NCI-H1417 (cell line): ENCODE measurements at regions not wholly inside any gene's neighbourhood (a gene's known extent, or its start where the extent isn't known, plus 50 kb on each side); places are given as distances from the start of the nearest gene placed in this dataset.

Source experiments
- DNase-seq, 3 experiments: peaks; one replicate each; lab custom pipeline; 2025; lab: John Stamatoyannopoulos, UW

DNA sequence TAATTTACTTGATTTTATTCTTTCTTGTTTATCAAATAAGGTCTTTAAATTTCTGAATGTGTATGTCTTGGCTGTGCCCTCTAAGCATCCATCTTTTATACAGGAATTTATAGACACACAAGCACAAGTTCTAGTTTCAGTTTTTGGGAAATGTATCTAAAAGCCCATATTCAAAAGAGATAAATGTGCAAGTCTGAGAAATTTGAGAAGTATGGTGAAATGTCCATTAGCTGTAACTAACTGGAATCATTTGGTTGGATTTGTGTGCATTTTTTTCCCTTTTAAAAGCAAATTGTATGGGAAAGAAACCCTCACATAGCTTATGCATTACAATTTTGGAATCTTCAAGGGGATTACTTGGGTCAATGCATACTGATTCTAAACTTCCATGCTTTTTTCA lies 532.0 kb downstream of the KLF5 start:
- DNase-seq: no peak

DNA sequence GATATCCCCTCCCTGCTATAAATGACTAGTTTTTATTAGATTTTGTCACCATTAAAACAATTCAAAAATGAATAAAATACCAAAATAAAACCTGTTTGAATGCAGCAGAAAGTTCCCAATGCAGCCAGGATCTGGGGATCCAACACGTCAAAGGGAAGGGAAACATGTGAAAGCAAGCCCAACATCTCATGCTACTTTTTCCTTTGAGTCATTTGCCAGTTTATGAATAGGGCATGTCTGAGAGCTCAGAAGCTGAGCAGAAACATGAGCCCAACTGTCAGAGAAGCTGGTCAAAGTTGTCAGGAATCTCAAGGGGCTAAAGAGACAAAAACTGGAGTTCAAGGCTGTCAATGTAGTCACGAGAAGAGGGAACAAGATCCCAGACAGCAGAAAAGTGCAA lies 526.4 kb downstream of the KLF5 start:
- no peak for DNase-seq

DNA sequence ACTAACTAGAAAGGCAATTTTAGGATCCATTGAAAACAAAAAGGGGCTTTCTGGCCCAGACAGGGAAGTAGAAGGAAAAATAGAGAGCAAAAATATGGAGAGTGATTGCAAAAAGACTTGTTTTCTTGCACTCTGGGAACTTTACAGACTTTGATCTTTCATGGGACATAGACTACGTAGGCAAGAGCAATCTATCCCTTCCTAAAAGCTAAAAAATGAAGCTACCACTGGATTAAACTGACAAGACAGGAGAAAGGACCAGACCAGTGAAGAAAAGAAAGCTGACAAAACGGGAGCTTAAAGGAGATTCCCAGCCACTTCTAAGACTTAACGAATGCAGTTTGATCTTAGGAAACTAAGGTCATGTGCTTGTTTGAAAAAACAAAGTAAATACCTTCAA lies 524.5 kb downstream of the KLF5 start:
- no peak for DNase-seq

DNA sequence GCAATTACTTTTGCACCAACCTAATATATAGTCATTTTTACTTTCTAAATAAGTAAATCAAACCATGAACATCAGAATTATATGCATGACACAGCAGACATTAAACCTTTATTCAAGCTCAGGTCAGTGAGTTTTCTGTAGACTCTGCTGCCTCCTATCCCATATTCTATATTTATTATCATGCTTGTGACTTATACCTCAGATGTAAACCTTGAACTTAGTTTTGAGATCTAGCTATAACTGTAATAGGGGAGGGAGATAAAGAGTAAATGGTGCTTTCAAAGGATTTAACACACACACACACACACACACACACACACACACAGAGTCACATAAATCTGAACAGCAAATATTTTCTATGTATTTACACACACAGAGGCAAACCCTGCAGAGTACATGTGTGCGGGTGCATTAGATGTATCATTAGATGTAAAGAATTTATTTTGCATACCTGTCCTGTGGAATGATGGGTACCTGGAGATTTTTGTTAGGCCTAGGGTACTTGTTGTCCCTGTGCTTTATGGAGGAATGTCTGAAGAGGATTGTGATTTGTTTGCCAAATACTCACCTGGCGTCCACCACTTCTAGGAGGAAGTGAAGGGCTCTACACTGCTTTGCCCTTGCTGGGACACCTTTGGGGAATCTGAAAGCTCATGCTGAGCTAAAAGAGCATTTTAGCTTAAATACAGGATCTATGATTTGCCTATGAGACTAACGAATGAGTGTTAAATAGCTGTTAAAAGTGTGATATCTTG lies 521.9 kb downstream of the KLF5 start:
- DNase-seq: no peak

DNA sequence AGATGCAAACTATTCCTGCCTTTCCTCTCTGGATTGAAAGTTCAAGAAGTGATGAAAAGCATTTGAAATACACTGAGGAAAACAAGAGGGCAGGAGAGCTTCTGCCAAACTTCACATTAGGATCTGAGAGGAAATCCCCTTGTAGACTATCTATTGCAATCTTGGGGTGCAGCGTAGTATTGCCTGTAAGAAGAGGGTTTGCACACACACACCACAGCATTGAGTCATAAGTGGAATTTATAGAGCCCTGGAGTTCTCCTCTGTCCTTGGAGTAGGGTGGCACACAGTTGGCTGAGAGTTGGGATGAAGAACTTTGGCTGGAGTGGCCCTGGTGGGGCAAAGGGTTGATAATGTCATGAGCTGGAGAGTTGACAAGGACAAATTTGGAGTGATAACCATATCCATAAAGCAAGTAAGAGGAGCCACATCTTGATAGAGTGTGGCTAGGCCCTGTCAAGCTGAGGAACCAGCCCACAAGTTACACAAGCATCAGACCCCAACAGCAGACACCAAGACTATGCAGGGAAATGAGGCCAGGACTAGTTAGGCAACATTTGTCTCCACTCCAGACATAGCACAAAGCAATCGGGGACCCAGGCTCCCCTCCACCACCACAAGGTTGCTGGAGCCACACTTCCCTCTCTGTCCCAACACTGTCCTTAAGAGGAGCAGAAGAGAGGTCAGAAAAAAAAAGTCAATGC lies 520.9 kb downstream of the KLF5 start:
- DNase-seq: no peak

DNA sequence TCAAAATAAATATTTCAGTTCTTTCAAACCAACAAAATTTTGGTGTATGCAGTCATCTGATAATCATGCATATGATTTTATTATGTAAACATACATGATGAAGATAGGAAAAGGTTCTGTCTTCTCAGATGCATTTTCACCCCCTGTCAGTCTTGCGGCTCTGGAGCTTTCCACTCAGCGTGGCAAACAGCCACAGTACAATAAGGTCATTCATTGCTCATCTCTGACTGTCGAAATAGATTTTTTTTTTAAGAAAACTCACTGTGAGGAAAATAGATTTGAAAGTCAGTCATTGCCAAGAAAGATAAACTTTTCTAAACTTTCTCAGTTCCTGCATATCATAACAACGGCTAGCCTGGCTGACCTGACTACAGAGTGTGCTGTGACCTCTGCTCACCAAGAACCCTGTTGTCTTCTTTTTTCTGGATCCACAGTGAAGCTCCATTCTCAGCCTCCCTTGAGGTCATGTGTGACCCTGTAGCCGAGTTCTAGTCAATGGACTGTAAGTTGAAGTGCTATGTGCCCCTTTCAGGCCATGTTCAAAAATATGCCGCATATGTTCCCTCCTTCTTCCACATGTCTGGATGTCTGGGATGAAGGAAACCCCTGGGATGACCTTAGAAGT lies 519.6 kb downstream of the KLF5 start:
- DNase-seq: no peak

DNA sequence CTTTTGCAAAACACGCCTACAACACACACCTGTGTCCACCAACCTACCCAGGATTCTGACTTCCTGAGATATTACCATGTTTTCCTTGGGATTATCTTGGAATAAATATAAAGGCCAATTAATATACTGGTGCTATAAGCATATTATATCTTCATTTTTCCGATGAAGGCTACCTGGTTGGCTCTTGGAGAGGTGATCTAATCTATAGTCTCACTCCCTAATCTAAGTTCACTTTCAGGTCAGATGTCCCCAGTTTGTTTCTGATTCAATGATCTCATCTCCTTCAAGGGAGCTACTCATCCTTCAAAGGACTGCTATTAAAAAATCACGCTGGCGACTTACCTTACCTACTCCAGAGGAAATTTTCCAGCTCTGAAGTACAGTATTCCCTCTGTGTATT lies 517.5 kb downstream of the KLF5 start:
- no peak for DNase-seq

DNA sequence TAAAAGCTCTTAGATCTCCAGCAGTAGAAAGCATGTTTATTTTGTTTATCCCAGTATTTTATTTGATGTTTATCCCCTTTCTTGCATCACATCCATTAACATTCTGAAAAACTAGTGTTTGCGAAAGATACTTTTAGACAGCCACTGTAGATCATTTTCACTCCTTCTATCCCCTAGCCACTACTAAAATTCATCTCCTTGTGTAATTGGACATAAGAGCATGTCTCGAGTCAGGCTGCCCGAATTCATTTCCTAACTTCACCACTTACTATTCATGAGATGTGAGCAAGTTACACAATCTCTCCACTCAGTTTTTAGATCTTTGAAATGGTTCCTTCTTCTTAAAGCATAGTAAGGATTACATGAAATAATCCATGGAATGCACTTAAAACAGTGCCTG lies 514.0 kb downstream of the KLF5 start:
- DNase-seq: no peak

DNA sequence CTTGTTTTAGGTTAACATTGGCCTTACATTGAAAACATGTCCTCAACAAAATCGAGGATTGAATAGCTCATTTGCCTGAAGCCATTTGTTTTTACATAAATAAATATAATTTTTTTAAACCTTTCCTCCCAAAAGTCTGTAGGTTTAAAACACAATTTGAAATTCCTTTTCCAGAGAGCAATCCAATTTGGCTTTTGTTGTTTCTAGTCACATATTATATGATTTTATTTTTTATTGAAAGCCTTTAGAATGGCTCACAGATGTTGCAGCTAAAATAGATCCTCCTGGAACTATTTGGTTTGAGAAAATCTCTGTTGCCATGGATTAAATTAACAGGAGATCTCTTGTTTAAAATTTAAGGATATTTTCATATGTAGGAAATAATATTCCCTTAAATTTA lies 512.6 kb downstream of the KLF5 start:
- no peak for DNase-seq

DNA sequence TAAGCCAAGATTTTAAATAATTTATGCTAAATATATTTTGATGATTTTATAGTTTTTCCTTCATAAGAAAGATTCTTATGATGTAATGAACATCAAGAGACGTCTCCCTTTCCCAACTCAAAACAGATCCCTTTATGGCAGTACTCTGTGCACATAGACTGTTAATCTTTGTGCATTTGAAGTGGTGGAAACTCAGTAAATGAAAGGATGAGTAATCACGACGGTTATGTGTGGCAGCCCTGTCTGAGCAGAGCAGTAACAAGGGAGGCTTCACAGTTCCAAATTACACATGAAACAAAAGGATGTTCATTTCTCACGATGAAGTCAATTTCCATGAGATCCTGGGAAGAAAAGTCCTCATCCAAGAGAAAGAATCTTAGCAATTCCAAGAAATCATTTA lies 498.1 kb downstream of the KLF5 start:
- DNase-seq: no peak

DNA sequence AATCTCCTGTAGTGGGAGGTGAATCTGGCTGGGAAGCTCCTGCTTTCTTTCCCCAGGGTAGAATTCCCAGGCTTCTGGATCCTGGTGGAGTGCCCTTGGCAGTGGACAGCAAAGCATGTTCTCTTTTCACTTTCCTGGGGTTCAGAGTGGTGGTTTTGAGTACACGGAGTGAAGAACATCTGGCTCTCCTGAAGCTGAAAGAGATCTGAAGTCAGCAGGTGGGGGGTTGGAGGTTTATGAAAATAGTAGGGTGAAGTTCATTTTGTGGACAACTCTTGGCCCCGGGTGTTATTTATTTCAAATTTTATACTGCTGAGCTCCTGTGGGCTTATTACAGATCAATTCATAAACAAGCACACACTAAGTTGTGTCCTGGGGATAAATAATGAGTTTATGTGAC lies 497.3 kb downstream of the KLF5 start:
- DNase-seq: peak in 1 of 3 experiments; percentile 75

DNA sequence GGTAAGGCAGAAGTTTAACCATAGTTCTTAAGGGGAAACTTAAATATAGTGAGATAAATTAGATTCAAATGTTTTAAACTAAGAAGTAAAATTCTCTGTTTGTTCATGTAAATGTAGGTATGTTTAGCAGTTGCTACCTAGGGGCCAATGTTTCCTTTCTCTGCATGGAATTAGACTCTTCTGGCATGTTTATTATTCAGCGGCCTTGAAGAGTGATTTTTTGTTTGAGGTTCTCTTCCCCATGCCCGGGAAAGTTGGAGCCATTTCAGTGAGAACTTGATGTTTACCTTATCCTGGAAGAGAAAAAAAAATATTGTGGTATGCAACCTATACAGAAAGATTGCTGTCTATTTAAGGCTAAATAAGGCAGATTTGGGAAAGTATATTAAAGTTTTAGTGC lies 492.9 kb downstream of the KLF5 start:
- DNase-seq: no peak

DNA sequence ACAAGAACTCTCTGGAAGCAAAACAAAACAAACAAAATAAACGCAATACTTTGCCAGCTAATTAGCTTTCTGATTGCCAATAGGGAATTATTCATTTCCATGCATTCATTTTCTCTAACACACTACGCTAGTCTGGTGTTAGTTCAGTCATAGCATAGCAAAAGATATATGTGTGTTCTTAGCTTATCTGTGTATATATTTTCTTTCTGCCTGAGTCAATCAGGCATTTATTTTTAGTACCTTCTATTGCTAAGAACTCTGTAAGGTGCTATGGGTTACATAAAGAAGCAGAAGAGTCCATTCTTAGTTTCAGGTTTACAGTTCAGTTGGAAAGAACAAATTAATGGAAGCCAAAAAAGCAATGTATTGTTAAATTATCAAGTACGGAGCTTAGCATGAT lies 490.9 kb downstream of the KLF5 start:
- no peak for DNase-seq

DNA sequence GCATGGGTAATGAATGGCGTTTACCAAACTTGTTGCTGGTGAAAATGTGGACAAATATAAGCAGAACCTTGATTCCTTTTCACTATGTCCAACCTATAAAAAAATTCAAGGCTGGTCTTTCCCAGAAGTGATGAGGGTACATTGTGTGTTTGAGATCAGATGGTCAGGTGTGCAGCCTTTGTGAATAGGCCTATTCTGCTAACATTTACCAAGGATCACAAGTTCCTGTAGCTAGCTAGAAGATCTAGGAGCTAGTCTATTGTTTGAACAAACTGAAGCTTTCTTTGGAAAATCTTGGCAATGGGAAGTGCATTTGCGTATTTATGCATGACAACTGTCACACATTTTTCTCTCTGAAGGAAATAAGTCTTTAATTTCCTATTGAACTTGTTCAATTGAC lies 489.6 kb downstream of the KLF5 start:
- DNase-seq: no peak

DNA sequence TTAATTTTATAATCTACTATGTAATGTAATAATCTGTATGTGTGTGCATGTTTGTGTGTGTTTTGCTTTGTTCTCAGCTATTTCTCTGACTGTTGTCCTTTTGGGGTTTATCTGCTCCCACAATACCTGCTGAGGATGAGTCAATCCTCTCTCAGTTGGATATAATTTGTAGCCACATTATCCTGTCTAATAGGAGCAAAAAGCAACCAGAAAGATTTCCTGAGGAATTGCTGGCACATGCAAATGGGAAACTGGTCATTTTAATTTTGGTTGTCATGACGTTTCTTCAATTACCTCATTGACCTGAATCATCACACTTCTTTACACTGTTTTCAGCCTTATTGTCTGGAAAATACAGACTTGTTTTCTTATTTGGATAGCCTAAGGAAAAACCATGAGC lies 488.4 kb downstream of the KLF5 start:
- peak in 1 of 3 experiments; percentile 34 for DNase-seq

DNA sequence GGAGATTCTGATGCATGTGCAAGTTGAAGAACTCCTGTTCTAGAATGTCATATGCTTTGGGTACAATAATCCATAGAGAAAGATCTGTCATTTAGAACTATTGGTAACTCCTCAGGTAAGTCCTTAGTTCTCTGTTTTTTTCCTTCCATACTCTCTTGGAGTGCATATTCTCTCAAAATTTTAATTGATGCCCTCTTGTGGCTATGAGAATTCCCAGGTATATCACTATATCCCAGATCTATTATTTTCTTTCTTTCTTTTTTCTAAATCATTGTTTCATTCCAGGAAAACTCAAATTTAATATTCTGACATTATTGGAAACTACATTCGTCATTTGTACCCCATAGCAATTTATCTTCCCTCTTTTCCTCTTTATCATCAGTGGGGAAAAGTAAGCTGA lies 485.4 kb downstream of the KLF5 start:
- no peak for DNase-seq

DNA sequence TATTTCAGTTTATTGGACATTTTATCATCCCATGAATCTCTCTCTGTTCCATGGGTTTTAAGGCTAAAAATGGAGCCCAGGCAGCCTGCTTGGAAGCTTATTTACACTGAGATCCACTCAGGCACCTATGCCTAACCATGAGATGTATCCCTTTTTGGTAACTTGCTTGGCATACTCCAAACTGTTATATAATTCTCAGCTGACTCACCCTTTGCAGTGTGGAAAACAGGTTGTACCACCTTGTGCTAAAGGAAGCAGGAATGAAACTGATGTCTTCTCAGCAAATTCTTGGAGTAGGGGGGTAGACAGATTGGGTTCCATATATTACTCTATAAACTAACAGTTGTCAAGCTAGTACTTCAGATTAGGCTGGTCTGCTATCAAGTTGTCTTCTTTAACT lies 483.6 kb downstream of the KLF5 start:
- DNase-seq: no peak

DNA sequence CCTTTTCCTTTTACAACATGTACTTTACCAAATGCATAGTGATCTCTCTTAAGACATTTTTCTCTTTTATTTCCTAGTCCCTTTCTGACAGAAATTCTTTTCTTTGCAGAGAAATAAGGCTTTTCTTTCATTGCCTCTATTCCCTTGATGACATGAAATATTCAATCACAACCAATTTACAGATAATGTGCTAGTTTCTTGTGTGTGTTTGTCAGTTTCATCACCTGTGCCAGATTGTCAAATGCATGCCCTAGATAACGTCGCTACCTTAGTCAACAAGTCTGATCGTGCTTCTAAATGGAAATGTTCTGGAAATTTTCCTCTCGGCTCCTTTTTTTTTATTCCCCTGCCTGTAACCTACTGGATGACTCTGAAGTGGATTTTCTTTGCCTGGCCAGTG lies 478.1 kb downstream of the KLF5 start:
- no peak for DNase-seq

DNA sequence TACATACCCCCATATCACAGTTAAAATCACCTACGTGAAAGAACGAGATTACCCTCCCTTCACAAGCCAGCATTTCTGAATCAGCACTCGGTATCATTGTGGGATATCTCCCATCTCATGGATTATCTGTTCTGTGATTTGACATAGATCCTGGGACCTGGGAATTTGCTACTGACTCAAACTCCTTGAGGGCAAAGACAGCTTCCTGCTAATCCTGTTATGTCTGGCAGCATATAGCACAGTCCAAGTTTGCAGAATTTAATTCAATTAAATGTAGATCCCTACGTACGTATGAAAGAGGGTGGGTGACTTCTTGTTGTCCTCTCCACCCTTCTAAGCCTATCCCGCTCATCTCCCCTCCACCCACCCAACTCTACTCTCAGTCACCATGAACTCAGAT lies 476.5 kb downstream of the KLF5 start:
- no peak for DNase-seq

DNA sequence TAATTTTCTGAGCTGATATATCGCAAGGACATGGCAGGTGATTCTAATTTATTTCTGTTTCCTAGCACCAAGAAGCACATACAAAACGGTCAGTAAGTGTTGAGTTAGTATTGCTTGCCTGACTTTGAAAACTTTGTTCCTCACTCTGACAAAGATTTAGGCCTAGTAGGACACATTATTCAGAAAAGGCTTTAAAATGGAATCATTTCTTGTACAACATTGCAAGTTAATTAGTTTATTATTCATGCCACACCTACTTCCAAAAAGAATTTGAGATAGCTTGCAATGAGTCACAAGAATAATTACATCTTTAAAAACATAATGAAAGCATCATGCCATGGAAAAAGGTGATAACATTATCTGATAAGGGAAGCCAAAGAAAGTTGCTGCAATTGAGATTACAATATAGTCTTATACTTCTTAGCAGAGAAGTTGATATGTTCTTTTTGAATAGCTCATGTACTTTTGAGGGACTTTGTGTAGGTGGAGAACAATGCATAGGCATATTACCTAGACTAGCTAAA lies 474.2 kb downstream of the KLF5 start:
- no peak for DNase-seq

DNA sequence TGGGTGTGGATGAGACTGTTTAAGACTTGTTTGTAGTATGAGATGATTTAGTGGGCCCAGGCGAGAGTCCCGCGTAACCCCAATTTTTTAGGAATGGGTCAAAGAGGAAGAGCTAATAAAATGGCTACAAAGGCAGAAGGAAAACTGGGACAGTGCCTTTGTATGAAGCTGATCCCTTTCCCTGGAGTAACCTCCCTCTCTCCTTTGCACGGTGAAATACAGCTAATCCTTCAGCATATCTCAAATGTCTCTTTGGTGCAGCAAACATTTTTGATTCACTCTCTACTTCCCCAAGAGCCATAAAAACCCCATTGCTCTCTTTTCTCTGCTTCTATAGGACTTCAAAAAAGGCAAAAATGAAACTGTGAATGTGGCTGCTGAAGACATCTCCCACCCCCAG lies 473.8 kb downstream of the KLF5 start:
- DNase-seq: no peak

DNA sequence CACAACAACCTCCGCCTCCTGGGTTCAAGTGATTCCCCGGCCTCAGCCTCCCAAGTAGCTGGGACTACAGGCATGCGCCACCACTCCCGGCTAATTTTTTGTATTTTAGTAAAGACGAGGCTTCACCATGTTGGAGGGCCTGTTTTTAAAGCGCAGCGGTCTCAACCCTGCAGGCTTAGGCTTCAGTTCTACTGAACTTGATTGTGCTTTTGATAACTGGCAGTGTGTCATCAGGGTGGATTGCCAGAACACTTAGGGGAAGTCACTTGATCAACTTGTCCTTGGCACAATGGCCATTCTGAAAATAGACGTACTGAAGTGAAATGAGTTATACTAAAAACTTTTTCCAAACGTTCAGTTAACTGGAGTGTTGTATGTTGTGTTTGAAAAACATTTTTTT lies 472.2 kb downstream of the KLF5 start:
- no peak for DNase-seq

DNA sequence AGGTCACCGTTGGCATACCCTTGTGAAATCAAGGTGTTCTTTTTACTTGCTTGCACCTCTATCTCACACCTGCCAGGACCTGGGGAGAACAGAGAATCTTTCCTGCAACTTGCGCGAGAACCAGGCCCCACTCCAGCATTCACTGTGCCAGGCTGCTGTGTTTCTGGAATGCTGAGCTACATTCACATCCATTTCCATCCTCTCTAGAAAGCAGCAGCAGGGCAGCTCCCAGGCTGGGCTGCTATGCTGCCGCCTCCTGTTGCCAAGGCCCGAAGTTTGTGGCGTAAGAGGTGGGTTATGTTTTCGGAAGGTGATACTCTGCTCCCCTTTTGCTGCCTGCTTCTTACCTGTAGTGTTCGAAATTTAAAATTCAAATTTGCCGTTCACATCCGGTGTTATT lies 464.1 kb downstream of the KLF5 start:
- peak in 1 of 3 experiments; percentile 63 for DNase-seq
